ENCODE measurements at regions not wholly inside any gene's neighbourhood (a gene's known extent, or its start where the extent isn't known, plus 50 kb on each side); places are given as distances from the start of the nearest gene placed in this dataset.

- H3K4me3 ChIP-seq = no peak overlapping the region
- TF ChIP-seq CTCF (IDR thresholded peaks at IDR 0.05; ENCODE audit: borderline replicate concordance) = no peak
- H3K36me3 ChIP-seq = no peaks in the 10 kb centered on the region
- no peak for DNase-seq
- no peak overlapping the region for H3K27ac ChIP-seq (replicated peaks)
- intact Hi-C loops (cut with micrococcal nuclease) = no loop called here
- no peaks in the 10 kb centered on the region for H3K27me3 ChIP-seq (ENCODE audit: low read depth)
- H3K9me3 ChIP-seq (replicated peaks) = no peaks in the 10 kb centered on the region
- H3K4me1 ChIP-seq = no peaks in the 10 kb centered on the region
Measured at GRCh38 chr2:138125306-138126288, 161.3 kb downstream of the HNMT start.

GRCh38 chr2:138132108-138132507, 167.8 kb downstream of the HNMT start:
- intact Hi-C loops (cut with micrococcal nuclease) = no loop called here
- Histone ChIP-seq H3K36me3 (no peaks in the 10 kb centered on the region), H3K27me3 (ENCODE audit: low read depth) (no peaks in the 10 kb centered on the region), H3K4me3 (no peak overlapping the region), H3K9me3 (replicated peaks) (no peaks in the 10 kb centered on the region), H3K4me1 (no peaks in the 10 kb centered on the region), H3K27ac (replicated peaks) (no peak overlapping the region)
- no peak for DNase-seq
- TF ChIP-seq CTCF (IDR thresholded peaks at IDR 0.05; ENCODE audit: borderline replicate concordance) = no peak

GRCh38 chr2:138137949-138138348, 173.7 kb downstream of the HNMT start:
- no peak for DNase-seq
- no peaks in the 10 kb centered on the region for H3K27me3 ChIP-seq (ENCODE audit: low read depth)
- H3K4me1 ChIP-seq = no peaks in the 10 kb centered on the region
- TF ChIP-seq CTCF (IDR thresholded peaks at IDR 0.05; ENCODE audit: borderline replicate concordance) = no peak
- H3K4me3 ChIP-seq = no peak overlapping the region
- H3K36me3 ChIP-seq = no peaks in the 10 kb centered on the region
- peaks cover 7% of the 10 kb centered on the region for H3K9me3 ChIP-seq (replicated peaks)
- no peak overlapping the region for H3K27ac ChIP-seq (replicated peaks)
- intact Hi-C loops (cut with micrococcal nuclease) = no loop called here

GRCh38 chr2:138147796-138148195, 183.5 kb downstream of the HNMT start:
- no peaks in the 10 kb centered on the region for H3K36me3 ChIP-seq
- no peaks in the 10 kb centered on the region for H3K27me3 ChIP-seq (ENCODE audit: low read depth)
- intact Hi-C loops (cut with micrococcal nuclease) = no loop called here
- H3K9me3 ChIP-seq (replicated peaks) = no peaks in the 10 kb centered on the region
- DNase-seq = no peak
- no peak for TF ChIP-seq CTCF (IDR thresholded peaks at IDR 0.05; ENCODE audit: borderline replicate concordance)
- no peak overlapping the region for H3K4me3 ChIP-seq
- H3K4me1 ChIP-seq = no peaks in the 10 kb centered on the region
- H3K27ac ChIP-seq (replicated peaks) = no peak overlapping the region

GRCh38 chr2:138155304-138155703, 191.0 kb downstream of the HNMT start:
- TF ChIP-seq CTCF (IDR thresholded peaks at IDR 0.05; ENCODE audit: borderline replicate concordance) = no peak
- no peak for DNase-seq
- Histone ChIP-seq H3K4me3 (no peak overlapping the region), H3K36me3 (no peaks in the 10 kb centered on the region), H3K27ac (replicated peaks) (no peak overlapping the region), H3K9me3 (replicated peaks) (no peaks in the 10 kb centered on the region), H3K4me1 (no peaks in the 10 kb centered on the region), H3K27me3 (ENCODE audit: low read depth) (no peaks in the 10 kb centered on the region)
- intact Hi-C loops (cut with micrococcal nuclease) = no loop called here

Measured in left ventricle myocardium inferior (tissue), 1 donor.